Naive B cell (primary cell): ENCODE measurements at regions not wholly inside any gene's neighbourhood (a gene's known extent, or its start where the extent isn't known, plus 50 kb on each side); places are given as distances from the start of the nearest gene placed in this dataset.
"Not testable (repeated sequence)": the region's sequence is repeated elsewhere in the genome, so short reads cannot be mapped to it uniquely, and the experiment has no call there.

ENCODE experiments used
- ATAC-seq, 2 donors: fragments of 150-1000 bp; cut with Tn5 transposase; 2 replicates each; pipeline ENCODE4 v1.10.0; 2021; ENCODE audit warnings: low read depth in 2 of 2, mild to moderate bottlenecking in 2 of 2, moderate library complexity in 2 of 2
- DNase-seq: peaks from one replicate; pipeline ENCODE4 v3.0.0; 2022
- H3K27ac Mint-ChIP-seq, 6 donors: one replicate each; pipeline ENCODE4 v1.8.0; 2020 to 2022; ENCODE audit warnings: mild to moderate bottlenecking in 6 of 6, mixed read lengths in 6 of 6, moderate library complexity in 5 of 6, inconsistent platforms in 2 of 6
- H3K27me3 Mint-ChIP-seq, 3 donors: one replicate each; pipeline ENCODE4 v1.8.0; 2021 to 2022; ENCODE audit warnings: mixed read lengths in 3 of 3, mild to moderate bottlenecking in 1 of 3
- H3K36me3 Mint-ChIP-seq, 2 donors: one replicate each; pipeline ENCODE4 v1.8.0; 2020 to 2022; ENCODE audit warnings: mixed read lengths in 2 of 2, inconsistent platforms in 1 of 2, mild to moderate bottlenecking in 1 of 2
- H3K4me1 Mint-ChIP-seq, 3 donors: one replicate each; pipeline ENCODE4 v1.8.0; 2020 to 2022; ENCODE audit warnings: mixed read lengths in 3 of 3, inconsistent platforms in 1 of 3, mild to moderate bottlenecking in 1 of 3, moderate library complexity in 1 of 3
- H3K4me3 Mint-ChIP-seq, 8 donors: one replicate each; pipeline ENCODE4 v1.8.0; 2020 to 2022; ENCODE audit warnings: mild to moderate bottlenecking in 8 of 8, mixed read lengths in 8 of 8, moderate library complexity in 8 of 8, inconsistent platforms in 2 of 8
- H3K9me3 Mint-ChIP-seq, 7 donors: one replicate each; pipeline ENCODE4 v1.8.0; 2020 to 2022; ENCODE audit warnings: mixed read lengths in 7 of 7, mild to moderate bottlenecking in 5 of 7, inconsistent platforms in 2 of 7, moderate library complexity in 1 of 7

DNA sequence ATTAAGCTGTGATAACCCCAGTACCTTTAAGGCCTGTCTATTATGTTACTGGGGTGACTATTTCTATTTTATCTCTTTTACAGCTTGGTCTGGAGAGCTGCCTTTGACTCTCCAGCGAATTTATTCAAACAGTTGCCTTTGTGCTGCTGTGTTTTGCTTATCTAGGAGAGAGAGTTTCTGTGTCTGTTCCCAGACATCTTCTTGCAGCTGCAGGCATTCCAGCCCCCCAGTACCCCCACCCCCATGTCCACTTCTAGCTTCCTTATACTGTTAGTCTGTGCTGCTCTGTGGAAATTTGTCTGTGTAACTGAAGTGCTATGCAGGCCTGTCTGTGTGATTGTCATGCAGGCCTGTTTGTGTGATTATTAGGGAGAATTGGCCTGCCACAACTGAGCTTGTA, 713.7 kb upstream of the SEMA6D start:
- no peaks in the 10 kb centered on the region for H3K4me1 Mint-ChIP-seq
- no peaks in the 10 kb centered on the region for H3K27me3 Mint-ChIP-seq
- H3K27ac Mint-ChIP-seq = no peak overlapping the region
- ATAC-seq (no peak), DNase-seq (no peak)
- no peak overlapping the region for H3K4me3 Mint-ChIP-seq
- no peaks in the 10 kb centered on the region for H3K36me3 Mint-ChIP-seq
- H3K9me3 Mint-ChIP-seq = peaks cover 6 to 26% (median 15%) of the 10 kb centered on the region in 7 donors

DNA sequence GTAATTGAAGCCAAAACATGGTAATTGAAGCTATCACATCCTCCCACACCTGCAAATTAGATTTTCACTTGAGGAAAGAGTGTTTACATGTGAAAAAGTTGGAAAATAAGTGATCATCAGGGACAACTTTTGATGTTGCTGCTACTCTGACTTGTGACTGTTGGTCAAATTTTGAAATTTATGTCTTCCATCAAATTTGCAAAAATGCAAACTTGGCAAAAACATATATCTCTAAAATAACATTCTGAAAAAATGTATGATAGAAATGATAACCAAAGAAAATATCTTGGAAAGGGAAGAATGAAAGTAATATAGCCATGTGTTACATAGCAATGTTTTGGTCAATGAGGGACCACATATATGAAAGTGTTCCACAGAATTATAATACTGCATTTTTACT, 703.9 kb upstream of the SEMA6D start:
- DNase-seq (no peak), ATAC-seq (no peak)
- Mint-ChIP-seq H3K36me3 (peaks cover 0 to 4% of the 10 kb centered on the region in 2 donors), H3K4me1 (no peaks in the 10 kb centered on the region), H3K9me3 (peaks cover 2 to 17% (median 7%) of the 10 kb centered on the region in 7 donors), H3K27me3 (no peaks in the 10 kb centered on the region), H3K4me3 (no peak overlapping the region), H3K27ac (no peak overlapping the region)

DNA sequence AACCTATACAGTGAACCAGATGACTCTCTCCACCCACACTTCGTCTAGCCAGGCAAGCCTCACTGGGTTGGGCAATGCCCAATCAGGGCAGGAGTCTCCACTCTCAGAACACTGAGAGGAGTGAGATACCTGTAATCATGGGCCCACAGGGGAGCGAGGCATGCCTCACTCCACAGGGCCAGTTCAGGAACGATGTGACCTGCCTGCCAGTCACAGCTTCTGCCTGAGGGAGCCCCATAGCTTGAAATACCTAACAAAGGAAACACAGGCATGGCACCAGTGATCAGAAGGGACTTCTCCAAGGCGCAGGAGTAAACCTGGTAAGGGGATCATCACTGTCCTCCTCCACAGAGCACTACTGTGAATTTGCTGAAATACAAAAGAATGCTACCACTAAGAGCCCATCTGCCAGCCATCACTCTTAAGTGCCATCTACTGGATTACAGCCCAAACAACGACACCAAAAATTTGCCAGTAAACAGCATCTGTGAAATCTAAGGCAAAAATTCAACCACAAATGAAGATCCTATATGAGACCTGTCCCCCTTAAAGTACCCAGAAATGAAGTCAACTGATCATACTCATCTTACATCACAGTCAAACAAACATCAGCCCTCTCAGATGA, 689.9 kb upstream of the SEMA6D start:
- Mint-ChIP-seq H3K27ac (no peak overlapping the region), H3K4me3 (no peak overlapping the region), H3K36me3 (no peaks in the 10 kb centered on the region), H3K4me1 (no peaks in the 10 kb centered on the region), H3K27me3 (no peaks in the 10 kb centered on the region), H3K9me3 (peaks cover 4 to 38% (median 8%) of the 10 kb centered on the region in 7 donors)
- DNase-seq (no peak), ATAC-seq (no peak)

DNA sequence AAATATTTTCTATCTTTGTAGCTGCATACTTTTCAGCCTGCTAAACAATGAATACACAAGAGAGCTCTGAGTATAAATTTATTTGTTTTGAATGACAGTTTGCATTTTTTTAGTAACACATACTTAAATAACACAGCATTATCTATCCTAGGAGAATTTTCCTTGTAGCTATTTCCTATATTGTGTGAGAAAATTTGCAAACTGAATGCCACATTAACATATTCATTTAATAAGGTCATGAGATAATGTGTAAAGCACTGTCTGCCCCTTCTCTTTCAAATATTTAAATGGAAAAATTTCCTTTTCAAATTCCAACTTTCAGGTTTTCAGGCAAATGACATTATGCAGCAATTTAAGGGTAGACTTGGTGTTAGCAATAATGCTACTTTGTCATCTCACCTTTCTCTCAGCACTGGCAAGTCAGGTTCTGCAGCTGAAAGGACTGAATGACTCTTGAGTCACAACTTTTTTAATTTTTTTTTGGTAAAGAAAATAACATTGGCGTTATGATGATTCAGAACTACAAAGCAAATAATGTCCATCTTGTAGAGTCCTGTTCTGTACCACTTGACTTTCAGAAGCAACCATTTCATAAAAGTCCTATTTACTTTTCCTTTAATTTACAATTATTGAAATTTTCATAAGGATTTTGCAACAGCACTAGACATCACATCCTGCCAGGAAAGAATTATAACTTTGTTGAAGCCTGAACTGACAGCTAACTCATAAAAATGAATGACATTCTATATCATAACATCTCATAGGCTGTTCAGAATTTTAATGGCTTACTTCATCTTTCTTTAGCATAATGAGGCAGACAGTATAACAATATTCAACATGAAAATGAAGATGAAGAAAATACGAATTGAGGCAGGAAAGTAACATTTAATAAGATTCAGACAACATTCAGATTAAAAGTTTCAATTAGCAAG, 681.6 kb upstream of the SEMA6D start:
- no peaks in the 10 kb centered on the region for H3K36me3 Mint-ChIP-seq
- H3K4me3 Mint-ChIP-seq = no peak overlapping the region
- H3K4me1 Mint-ChIP-seq = no peaks in the 10 kb centered on the region
- peaks cover under 1 to 17% (median 4%) of the 10 kb centered on the region in 7 donors for H3K9me3 Mint-ChIP-seq
- H3K27ac Mint-ChIP-seq = no peak overlapping the region
- no peak for DNase-seq
- H3K27me3 Mint-ChIP-seq = no peaks in the 10 kb centered on the region
- ATAC-seq = no peak

DNA sequence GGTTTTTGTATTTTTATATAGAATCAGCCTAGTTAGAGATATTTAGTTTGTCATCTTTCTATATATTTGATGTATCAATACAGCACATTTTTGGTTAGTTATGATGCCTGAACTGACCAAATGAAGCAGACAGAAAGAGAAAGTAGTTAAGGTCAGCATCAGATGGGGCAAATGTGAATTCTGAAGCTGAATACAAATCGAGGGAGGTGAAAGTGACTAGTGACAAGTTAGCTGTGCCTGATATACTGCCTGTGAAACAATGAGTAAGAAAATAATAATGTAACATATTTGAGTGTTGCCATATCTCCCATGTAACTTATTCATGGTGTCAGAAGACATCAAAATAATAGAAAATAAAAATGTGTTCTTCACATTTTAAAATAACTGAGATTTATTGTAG, 680.3 kb upstream of the SEMA6D start:
- Mint-ChIP-seq H3K27ac (no peak overlapping the region), H3K27me3 (no peaks in the 10 kb centered on the region), H3K4me3 (no peak overlapping the region), H3K4me1 (no peaks in the 10 kb centered on the region), H3K36me3 (no peaks in the 10 kb centered on the region), H3K9me3 (peaks cover 0 to 4% (median 2%) of the 10 kb centered on the region in 7 donors)
- DNase-seq (no peak), ATAC-seq (no peak)

DNA sequence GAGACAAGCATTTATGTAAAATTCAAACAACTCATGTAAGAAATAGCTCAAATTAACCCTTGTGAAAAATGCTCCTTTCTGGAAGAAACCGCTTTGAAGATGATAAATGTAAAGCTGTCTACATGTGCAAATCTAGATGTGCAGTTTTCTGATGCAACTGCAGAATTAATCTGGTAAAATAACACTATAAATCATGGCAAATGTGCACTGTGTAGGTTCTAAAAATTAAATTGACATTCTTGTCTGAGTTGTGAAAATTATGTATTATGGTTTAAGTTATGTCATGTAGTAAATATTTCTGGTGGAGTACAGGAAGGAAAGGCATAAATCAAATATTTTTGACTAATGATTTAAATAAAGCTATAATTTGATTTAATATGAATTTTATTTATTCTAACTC, 678.1 kb upstream of the SEMA6D start:
- Mint-ChIP-seq H3K4me1 (no peaks in the 10 kb centered on the region), H3K27ac (no peak overlapping the region), H3K36me3 (no peaks in the 10 kb centered on the region), H3K9me3 (peaks cover 0 to 4% (median 0%) of the 10 kb centered on the region in 7 donors), H3K4me3 (no peak overlapping the region), H3K27me3 (no peaks in the 10 kb centered on the region)
- DNase-seq (no peak), ATAC-seq (no peak)

DNA sequence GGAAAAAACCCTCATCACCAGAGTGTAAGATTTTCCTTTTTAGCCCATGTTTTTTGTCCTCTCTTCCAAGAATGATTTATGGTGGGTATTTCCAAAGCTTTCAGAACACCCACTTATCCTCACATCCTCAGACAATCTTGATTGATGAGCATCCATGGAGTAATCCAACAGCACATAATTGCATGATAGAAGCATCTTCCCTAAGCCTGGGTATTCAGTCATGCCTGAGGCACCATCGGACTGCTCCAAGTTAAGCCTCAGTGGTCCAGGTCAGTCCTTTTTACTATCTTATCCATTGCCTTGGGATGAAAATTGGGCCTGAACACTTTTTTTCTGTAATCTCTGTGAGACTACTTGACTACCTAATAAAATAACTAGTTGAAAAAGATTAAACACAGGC, 676.0 kb upstream of the SEMA6D start:
- H3K27ac Mint-ChIP-seq = no peak overlapping the region
- no peaks in the 10 kb centered on the region for H3K36me3 Mint-ChIP-seq
- H3K27me3 Mint-ChIP-seq = no peaks in the 10 kb centered on the region
- no peaks in the 10 kb centered on the region for H3K4me1 Mint-ChIP-seq
- no peak overlapping the region for H3K4me3 Mint-ChIP-seq
- peaks cover 0 to 4% (median 0%) of the 10 kb centered on the region in 7 donors for H3K9me3 Mint-ChIP-seq
- DNase-seq = no peak
- ATAC-seq = no peak

DNA sequence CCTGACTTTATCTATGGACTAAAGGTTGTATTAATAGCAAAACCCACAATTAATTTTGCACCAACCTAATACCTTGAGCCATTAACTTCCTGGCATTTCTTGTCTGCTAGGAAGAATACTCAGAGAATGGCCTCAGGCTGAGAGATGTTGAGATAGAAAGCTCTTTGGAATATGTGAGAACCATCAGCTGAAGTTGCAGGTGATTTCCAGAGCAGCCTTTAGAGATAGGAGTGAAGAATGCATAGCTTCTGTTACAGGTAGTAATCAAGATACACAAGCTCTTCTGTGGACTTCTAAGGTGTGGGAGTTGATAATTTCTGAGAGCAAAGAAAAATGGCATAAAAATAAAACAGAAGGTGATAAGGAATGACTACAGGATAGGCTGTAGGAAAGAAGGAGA, 669.3 kb upstream of the SEMA6D start:
- not testable (repeated sequence) for H3K9me3 Mint-ChIP-seq, H3K4me1 Mint-ChIP-seq, H3K27ac Mint-ChIP-seq, H3K4me3 Mint-ChIP-seq, ATAC-seq, H3K27me3 Mint-ChIP-seq, DNase-seq, H3K36me3 Mint-ChIP-seq

DNA sequence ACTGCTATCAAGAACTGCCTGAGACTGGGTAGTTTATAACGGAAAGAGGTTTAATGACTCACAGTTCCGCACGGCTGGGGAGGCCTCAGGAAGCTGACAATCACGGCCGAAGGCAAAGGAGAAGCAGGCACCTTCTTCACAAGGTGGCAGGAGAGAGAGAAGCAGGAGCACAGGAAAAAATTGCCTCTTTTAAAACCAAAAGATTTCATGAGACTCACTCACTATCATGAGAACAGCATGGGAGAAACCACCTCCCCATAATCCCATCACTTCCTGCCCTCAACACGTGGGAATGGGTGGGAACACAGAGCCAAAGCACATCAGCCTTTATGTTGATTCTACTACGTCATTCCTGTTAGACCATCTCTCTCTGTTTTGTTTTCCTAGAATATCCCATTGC, 650.9 kb upstream of the SEMA6D start:
- Mint-ChIP-seq H3K36me3 (no peaks in the 10 kb centered on the region), H3K4me3 (no peak overlapping the region), H3K4me1 (no peaks in the 10 kb centered on the region), H3K9me3 (peaks cover 0 to 2% (median 0%) of the 10 kb centered on the region in 7 donors), H3K27ac (no peak overlapping the region), H3K27me3 (no peaks in the 10 kb centered on the region)
- no peak for DNase-seq
- ATAC-seq = no peak

DNA sequence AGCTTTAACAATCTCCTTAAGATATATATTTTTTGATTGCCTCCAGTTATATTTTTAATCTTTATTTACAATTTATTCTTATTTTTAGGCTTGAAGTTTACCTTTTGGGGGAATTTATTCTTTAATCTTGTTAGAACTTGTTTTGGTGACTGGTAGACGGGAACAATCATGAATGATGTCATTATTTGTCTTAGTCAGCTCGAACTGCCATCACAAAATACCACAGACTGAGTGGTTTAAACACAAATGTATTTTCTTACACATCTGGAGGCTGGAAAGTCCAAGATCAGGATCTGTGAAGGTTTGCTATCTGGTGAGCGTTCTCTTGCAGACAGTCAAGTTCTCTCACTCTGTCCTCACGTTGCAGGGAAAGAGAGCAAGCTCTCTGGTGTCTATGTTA, 639.5 kb upstream of the SEMA6D start:
- H3K27ac Mint-ChIP-seq, H3K36me3 Mint-ChIP-seq, H3K4me3 Mint-ChIP-seq, ATAC-seq, H3K9me3 Mint-ChIP-seq, DNase-seq, H3K4me1 Mint-ChIP-seq, H3K27me3 Mint-ChIP-seq: not testable (repeated sequence)

DNA sequence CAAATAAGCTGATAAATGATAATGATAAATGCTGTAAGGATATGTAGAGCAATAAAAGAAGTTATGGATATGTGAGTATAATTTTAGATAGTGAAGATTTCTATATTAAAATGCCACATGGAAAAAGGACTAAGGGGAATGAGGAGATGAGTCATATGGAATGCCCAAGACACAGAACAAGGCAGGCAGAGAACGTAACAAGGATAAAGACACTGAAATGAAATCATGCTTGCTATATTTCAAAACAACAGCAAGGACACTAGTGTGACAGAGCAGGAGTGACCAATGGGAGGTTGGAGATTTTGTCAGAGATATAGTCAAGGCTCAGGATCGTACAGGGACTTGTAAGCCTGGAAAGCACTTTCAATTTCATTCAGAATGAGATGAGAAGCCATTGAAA, 621.5 kb upstream of the SEMA6D start:
- DNase-seq (no peak), ATAC-seq (no peak)
- peaks cover 0 to 30% (median 5%) of the 10 kb centered on the region in 7 donors for H3K9me3 Mint-ChIP-seq
- no peaks in the 10 kb centered on the region for H3K27me3 Mint-ChIP-seq
- no peak overlapping the region for H3K4me3 Mint-ChIP-seq
- no peak overlapping the region for H3K27ac Mint-ChIP-seq
- H3K36me3 Mint-ChIP-seq = no peaks in the 10 kb centered on the region
- no peaks in the 10 kb centered on the region for H3K4me1 Mint-ChIP-seq

DNA sequence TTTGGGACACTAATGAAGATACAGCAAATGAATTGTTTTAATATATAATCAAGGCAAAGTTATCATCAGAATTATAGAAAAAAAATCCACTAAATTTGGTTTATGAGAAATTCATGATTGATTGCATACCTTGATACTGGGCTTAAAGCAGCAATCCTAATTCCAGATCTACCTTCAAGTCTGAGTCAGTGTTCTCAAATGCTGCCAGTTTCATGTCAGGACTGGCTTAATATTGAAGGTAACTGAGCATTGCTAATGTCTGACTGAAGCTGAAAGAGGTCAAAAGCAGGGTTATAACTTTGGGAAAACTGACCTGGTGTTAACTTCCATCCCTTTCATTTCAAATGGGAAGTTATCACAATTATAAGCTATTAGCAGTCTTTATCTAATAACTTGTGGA, 618.8 kb upstream of the SEMA6D start:
- not testable (repeated sequence) for H3K27me3 Mint-ChIP-seq, H3K27ac Mint-ChIP-seq, DNase-seq, H3K4me3 Mint-ChIP-seq, H3K36me3 Mint-ChIP-seq, H3K4me1 Mint-ChIP-seq, ATAC-seq
- peaks cover 0 to 11% (median 2%) of the 10 kb centered on the region in 7 donors for H3K9me3 Mint-ChIP-seq

DNA sequence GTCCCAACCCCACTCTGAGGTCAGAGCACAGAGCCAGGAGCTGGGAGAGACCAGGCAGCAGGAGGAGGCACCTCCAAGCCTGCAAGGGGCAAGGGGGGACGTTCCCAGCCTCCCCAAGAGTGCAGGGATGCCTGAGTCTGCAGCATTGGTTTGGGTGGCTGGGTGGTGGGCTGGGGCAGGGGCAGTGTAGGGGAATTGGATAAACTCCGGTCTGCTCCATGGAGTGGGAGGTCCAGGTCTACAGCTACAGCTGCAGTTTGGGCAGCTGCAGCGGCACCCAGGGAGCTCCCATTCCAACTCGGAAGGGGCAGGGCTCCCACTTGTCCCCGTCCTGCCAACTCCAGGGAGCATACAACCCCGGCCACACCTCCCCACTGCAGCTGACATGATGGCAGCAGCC, 617.5 kb upstream of the SEMA6D start:
- DNase-seq, ATAC-seq, H3K36me3 Mint-ChIP-seq, H3K27ac Mint-ChIP-seq, H3K4me1 Mint-ChIP-seq, H3K4me3 Mint-ChIP-seq, H3K27me3 Mint-ChIP-seq, H3K9me3 Mint-ChIP-seq: not testable (repeated sequence)

DNA sequence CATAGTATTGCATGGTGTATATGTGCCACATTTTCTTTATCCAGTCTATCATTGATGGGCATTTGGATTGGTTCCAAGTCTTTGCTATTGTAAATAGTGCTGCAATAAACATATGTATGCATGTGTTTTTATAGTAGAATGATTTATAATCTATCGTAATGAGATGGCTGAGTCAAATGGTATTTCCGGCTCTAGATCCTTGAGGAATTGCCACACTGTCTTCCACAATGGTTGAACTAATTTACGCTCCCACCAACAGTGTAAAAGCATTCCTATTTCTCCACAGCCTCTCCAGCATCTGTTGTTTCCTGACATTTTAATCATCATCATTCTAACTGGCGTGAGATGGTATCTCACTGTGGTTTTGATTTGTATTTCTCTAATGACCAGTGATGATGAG, 608.5 kb upstream of the SEMA6D start:
- ATAC-seq, H3K4me1 Mint-ChIP-seq, H3K4me3 Mint-ChIP-seq, H3K27me3 Mint-ChIP-seq, H3K27ac Mint-ChIP-seq, H3K36me3 Mint-ChIP-seq, DNase-seq: not testable (repeated sequence)
- peaks cover 5 to 35% (median 9%) of the 10 kb centered on the region in 7 donors for H3K9me3 Mint-ChIP-seq
